Muscle layer of duodenum (tissue), 2 donors: ENCODE measurements at regions not wholly inside any gene's neighbourhood (a gene's known extent, or its start where the extent isn't known, plus 50 kb on each side); places are given as distances from the start of the nearest gene placed in this dataset.
"Not testable (repeated sequence)": the region's sequence is repeated elsewhere in the genome, so short reads cannot be mapped to it uniquely, and the experiment has no call there.

Source experiments
- H3K27ac ChIP-seq: one replicate; pipeline ENCODE4 v1.7.0; 2013; ENCODE audit warnings: mild to moderate bottlenecking, low read length
- H3K27me3 ChIP-seq: one replicate; pipeline ENCODE4 v1.7.0; 2013; ENCODE audit warnings: low read depth, mild to moderate bottlenecking, control low read depth, low read length
- H3K36me3 ChIP-seq, 2 donors: one replicate each; pipeline ENCODE4 v1.7.0; 2013; ENCODE audit warnings: low read length in 2 of 2, control low read depth in 1 of 2, mild to moderate bottlenecking in 1 of 2; ENCODE audit not compliant: insufficient read depth in 2 of 2, control insufficient read depth in 1 of 2
- H3K4me1 ChIP-seq, 2 donors: one replicate each; pipeline ENCODE4 v1.7.0; 2013; ENCODE audit warnings: low read length in 2 of 2, mild to moderate bottlenecking in 2 of 2, control low read depth in 1 of 2, moderate library complexity in 1 of 2; ENCODE audit not compliant: insufficient read depth in 2 of 2, control insufficient read depth in 1 of 2
- H3K4me3 ChIP-seq, 2 donors: one replicate each; pipeline ENCODE4 v1.7.0; 2013; ENCODE audit warnings: low read length in 2 of 2, low read depth in 1 of 2, mild to moderate bottlenecking in 1 of 2
- H3K9me3 ChIP-seq, 2 donors: one replicate each; pipeline ENCODE4 v1.7.0; 2013; ENCODE audit warnings: low read length in 2 of 2, control low read depth in 1 of 2, mild to moderate bottlenecking in 1 of 2; ENCODE audit not compliant: control insufficient read depth in 1 of 2
- donor health status: healthy.

DNA sequence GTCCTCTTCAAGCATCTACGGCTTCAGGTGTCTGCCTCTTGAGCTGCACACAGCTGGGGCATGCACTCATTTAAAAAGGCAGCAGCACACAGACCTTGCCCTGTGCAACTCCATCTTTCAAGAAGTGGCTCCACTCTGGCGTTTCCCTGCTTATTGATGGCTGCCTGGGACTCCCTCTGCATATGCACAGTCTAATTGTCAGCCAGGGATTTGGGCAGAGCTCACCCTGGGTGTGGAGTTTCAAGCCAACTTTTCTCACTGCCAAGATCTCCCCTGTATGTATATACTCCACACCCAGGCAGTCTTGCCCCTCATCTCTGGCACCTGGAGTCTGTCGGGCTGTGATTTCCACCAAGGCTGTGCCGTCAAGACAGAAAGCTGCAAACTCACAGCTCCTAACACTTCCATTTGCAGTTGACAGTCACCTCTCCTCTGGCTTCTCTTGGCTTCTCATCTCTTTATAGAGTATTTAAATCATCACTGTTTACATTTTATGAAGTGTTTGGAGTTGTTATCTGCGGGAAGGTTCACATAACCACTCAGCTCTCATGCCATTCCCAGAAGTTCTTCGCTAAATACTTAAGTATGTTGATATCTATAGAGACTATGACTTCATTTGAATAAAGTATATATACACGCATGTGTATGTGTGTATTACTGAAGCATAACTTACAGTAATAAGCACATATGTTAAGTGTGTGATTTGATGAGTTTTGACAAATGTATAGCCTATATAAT lies 130.5 kb upstream of the ZNF469 start:
- H3K9me3 ChIP-seq, H3K4me3 ChIP-seq, H3K27me3 ChIP-seq, H3K36me3 ChIP-seq, H3K4me1 ChIP-seq, H3K27ac ChIP-seq: not testable (repeated sequence)

DNA sequence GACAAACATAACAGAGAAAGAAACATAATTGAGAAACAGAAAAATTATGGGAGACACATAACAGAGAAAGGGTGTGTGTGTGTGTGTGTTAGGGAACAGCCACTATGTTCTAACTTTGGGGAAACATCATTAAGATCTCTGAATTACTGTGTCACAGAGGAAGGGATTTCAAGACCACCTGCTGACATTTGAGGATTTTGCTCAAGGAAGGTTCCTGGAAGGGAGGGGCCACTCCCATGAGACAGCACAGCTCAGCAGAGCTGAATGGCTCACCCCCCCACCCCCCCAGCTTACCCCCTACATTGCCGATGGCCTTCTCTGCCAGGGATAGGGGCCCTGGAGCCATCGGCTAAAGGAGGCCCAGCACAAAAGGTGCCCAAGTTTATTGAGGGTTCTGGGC lies 124.6 kb upstream of the ZNF469 start:
- not testable (repeated sequence) for H3K36me3 ChIP-seq, H3K4me1 ChIP-seq, H3K27ac ChIP-seq, H3K4me3 ChIP-seq, H3K9me3 ChIP-seq, H3K27me3 ChIP-seq

DNA sequence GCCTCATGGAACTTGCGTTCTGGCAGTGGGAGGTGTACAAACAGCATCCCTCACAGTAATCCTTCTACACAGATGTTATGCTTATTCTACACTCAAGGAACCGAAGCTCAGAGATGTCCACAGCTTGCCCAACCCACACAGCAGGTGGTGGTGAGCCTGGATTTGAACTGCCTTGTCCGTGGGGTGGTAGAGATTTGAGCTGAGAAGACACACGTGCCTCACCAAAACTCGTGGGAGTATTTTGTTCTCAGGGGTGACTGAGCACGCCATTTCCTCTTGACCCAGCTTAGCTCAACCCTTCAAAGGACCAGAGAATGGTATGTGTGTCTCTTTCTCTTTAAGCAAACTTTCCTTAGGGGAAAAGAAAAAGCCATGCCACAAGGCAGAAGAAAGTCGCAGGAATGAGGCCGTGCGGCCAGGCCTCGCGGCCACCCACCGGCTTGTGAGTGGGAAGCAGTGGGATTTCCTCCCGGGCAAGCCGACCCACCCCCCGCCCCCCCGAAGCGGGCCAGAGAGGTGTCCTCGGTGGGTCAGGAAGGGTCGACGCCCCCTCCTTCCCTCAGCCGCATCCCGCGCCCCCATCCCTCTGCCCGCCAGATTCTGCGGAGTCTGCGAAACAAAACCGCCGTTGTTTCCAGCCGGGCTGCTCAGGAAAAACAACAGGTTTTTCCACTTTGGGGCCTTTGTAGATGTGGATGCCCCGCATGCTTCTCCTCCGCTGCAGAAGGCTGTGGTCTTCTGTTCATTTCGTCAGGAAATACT lies 123.8 kb upstream of the ZNF469 start:
- H3K36me3 ChIP-seq, H3K27ac ChIP-seq, H3K27me3 ChIP-seq, H3K4me3 ChIP-seq, H3K9me3 ChIP-seq: not testable (repeated sequence)
- H3K4me1 ChIP-seq = peaks cover 0 to 15% of the 10 kb centered on the region in 2 donors

DNA sequence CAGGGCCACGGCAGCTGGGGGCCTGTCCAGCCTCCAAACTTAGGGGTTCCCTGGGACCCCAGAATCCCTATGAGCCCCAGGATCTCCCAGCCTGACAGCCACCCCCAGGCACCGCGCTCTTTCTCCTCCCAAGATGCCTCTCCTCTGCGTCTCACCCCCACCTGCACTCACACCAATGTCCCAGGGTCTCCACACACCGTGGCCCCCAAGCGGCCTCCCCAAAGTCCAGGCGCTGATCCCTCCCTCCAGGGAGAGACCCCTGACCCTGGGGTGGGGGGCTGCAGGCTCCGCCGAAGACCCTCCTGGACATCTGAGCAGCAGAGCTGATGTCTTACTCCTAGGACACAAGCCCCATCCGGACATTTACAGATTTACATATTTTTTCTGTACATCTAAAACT lies 123.2 kb upstream of the ZNF469 start:
- not testable (repeated sequence) for H3K36me3 ChIP-seq, H3K4me3 ChIP-seq, H3K9me3 ChIP-seq, H3K27ac ChIP-seq, H3K27me3 ChIP-seq
- H3K4me1 ChIP-seq = peaks cover 0 to 19% of the 10 kb centered on the region in 2 donors

DNA sequence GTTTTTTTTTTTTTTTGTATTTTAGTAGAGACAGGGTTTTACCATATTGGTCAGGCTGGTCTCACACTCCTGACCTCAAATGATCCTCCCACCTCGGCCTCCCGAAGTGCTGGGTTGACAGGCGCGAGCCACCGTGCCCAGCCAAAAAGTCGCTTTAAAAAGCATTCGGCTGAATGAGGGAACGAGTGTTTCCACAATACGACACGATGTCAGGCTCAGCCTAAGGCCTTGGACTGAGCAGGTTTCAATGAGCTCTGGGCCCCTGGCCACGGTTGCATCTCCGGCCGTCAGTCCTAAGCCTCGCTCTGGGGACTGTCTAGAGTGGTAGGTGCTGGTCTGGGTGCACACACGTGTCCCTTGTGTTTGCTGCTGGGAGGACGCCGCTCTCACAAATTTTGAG lies 122.6 kb upstream of the ZNF469 start:
- H3K27me3 ChIP-seq, H3K9me3 ChIP-seq: not testable (repeated sequence)

GRCh38 chr16:88260881-88261665 lies 121.7 kb upstream of the ZNF469 start:
- H3K9me3 ChIP-seq, H3K27me3 ChIP-seq, H3K27ac ChIP-seq, H3K4me3 ChIP-seq, H3K36me3 ChIP-seq: not testable (repeated sequence)
- H3K4me1 ChIP-seq = peaks cover 0 to 30% of the 10 kb centered on the region in 2 donors

More for the DNA sequence above, 122.6 kb upstream of the ZNF469 start:
- not testable (repeated sequence) for H3K36me3 ChIP-seq, H3K27ac ChIP-seq, H3K4me3 ChIP-seq
- H3K4me1 ChIP-seq = peaks cover 0 to 21% of the 10 kb centered on the region in 2 donors

- not testable (repeated sequence) for H3K27ac ChIP-seq, H3K27me3 ChIP-seq
Observed at GRCh38 chr16:88261814-88262605, 120.7 kb upstream of the ZNF469 start.

DNA sequence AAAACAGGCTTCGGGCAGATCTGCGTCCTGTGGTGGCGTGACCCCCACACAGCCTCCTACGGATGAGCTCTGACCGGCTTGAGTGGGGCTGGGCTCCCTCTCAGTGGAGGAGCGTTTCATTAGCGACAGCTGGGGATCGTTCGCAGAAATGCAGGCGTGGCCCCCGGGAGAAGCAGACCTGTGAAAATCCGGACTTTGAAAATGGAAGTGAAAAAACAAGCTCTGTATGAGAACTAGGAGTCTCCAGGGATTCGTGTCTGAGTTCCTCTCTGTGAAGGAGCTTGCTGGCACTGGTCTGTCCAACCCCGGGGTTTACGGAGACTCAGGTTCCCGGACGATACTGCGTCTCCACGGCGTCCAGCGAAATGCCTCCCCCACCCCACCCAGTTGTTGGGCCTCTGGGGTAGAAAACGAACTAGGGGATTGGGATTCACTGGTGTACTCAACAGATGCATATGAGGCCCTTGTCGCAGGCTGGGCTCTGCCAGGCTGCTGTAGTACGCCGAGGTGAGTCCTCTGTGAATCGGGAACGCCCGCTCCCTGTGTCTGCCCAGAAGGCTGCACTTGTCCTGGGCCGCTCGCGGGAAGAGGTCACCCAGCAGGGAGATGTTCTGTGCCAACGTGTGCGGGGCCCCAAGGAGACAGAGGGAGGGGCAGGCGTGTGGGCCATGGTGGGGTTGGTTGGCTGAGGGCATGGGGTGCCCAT lies 119.7 kb upstream of the ZNF469 start:
- not testable (repeated sequence) for H3K27ac ChIP-seq, H3K9me3 ChIP-seq, H3K27me3 ChIP-seq, H3K4me3 ChIP-seq, H3K36me3 ChIP-seq
- peaks cover 0 to 32% of the 10 kb centered on the region in 2 donors for H3K4me1 ChIP-seq

More at GRCh38 chr16:88261814-88262605, 120.7 kb upstream of the ZNF469 start:
- not testable (repeated sequence) for H3K4me3 ChIP-seq, H3K9me3 ChIP-seq, H3K36me3 ChIP-seq
- peaks cover 0 to 32% of the 10 kb centered on the region in 2 donors for H3K4me1 ChIP-seq

DNA sequence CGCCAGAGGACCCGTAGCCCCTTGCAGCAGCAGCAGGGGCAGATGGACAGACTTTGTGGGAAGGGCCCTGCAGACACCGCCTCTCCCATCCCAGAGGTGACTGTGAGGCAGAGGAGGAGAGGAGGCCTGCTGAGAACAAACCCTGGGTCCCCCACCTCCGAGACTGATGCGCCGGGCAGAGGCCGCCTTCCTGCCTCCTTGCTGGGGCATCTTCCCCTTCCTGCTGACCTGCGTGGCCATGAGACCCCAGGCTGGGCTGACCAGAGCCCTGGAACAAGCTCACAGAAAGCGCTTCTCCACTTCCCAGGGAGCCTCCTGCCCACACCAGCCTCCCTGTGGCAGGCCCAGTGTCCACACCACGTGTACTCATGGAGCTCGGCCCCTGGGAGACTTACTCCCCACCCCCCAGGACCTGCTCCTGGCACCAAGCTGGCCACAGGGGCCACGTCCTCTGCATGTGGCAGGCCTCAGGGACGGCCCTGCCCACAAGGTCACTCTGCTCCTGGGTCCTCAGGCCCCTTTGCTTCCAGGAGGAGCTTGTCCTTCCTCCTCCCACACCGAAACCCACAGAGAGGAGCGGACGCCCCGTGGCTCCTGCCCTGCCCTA lies 119.0 kb upstream of the ZNF469 start:
- H3K9me3 ChIP-seq, H3K4me3 ChIP-seq, H3K36me3 ChIP-seq, H3K27me3 ChIP-seq, H3K27ac ChIP-seq: not testable (repeated sequence)
- peaks cover 0 to 32% of the 10 kb centered on the region in 2 donors for H3K4me1 ChIP-seq

GRCh38 chr16:88264641-88265285 lies 118.0 kb upstream of the ZNF469 start:
- Histone ChIP-seq H3K4me1 (peaks cover 0 to 32% of the 10 kb centered on the region in 2 donors), H3K36me3 (no peaks in the 10 kb centered on the region), H3K9me3 (no peaks in the 10 kb centered on the region), H3K27me3 (no peaks in the 10 kb centered on the region), H3K27ac (no peak overlapping the region), H3K4me3 (no peak overlapping the region)
